ENCODE measurements at regions not wholly inside any gene's neighbourhood (a gene's known extent, or its start where the extent isn't known, plus 50 kb on each side); places are given as distances from the start of the nearest gene placed in this dataset.

GRCh38 chr12:5185435-5186069 is 141.9 kb downstream of the KCNA5 start:
- TF ChIP-seq CTCF (IDR thresholded peaks at IDR 0.05) (no peak), POLR2A (IDR thresholded peaks at IDR 0.05) (no peak)

All from lower leg skin (tissue), 3 donors.